HG03378 (cell line): ENCODE measurements at regions not wholly inside any gene's neighbourhood (a gene's known extent, or its start where the extent isn't known, plus 50 kb on each side); places are given as distances from the start of the nearest gene placed in this dataset.
A peak's percentile ranks its signal among the peaks of the same experiment; 100 is the strongest.
"Not testable (repeated sequence)": the region's sequence is repeated elsewhere in the genome, so short reads cannot be mapped to it uniquely, and the experiment has no call there.

ENCODE experiments used
- ATAC-seq: cut with Tn5 transposase; IDR thresholded peaks from one replicate; pipeline ENCODE4 v1.9.1; 2021; ENCODE audit warnings: mild to moderate bottlenecking, moderate library complexity; ENCODE audit not compliant: unreplicated experiment

DNA sequence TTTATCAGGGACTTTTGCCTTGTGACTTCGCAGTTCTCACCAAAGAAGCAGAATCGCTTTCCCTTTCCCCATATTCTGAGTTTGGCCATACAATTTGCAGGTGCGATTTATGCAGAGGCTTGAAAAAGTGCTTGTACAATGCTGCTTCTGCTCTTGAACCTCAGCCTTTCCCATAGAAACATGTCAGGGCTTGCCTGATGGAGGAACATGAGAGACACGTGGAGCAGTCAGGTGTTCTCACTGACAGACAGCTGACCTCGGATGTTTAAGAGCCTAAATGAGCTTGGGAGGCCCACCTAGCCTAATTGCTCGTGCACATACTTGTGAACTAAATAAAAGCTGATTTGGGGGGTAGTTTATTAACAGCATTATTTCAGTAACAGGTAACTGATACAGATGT lies 290.0 kb downstream of the S1PR1 start:
- no peak for ATAC-seq

DNA sequence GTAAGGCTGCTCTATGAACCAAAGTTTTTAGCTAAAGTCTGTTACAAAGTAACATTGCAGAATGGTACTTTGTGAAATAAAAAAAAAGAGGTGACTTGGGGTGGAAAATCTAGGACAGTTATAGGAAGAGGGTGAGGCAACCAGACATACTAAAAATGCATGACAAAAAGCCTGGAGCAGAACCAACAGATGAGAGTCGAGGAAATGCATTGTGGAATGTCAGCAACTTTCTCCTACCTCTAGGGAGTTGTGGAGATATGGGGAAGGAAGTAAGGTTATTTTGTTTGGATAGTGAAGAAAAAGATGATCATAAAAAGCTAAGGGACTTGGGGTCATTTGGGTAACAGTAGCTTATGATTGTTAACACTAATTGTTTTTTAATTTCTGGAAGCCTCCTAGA lies 295.6 kb downstream of the S1PR1 start:
- no peak for ATAC-seq

DNA sequence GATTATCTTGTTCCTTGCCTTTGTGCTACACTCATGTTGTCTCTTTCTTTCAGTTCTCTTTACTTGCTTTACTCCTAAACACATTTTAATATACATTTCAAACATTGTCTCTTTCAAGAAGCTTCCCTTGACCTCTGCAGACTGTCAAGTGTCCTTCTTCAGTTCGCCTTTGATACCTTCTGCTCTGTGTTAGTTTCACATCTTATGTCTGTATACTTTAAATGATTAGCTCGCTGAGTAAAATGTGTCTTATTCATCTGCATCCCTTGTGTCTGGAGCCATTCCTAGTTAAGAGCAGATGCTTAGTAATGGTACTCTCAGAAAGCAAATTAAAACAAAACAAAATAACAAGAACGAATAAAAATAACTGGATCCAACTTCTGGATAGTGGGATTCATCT lies 303.3 kb downstream of the S1PR1 start:
- ATAC-seq: no peak

DNA sequence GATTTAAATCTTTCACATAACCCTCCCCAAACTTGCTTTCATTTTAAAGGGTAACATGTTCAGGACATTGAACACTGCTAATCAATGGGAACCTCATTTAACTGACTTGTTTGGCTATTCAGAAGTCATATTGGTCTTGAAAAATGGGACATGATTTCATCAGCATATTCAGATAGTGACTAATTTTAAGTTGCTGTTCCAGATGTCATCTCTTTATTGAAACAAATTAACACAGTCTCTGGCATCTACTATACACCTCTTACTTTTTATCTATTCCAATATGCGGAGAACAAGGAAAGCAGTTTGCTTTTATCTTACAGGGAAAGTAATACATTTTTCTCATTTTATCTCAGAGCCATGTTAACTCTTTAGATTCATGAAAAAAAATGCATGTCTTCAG lies 310.1 kb downstream of the S1PR1 start:
- ATAC-seq: no peak

DNA sequence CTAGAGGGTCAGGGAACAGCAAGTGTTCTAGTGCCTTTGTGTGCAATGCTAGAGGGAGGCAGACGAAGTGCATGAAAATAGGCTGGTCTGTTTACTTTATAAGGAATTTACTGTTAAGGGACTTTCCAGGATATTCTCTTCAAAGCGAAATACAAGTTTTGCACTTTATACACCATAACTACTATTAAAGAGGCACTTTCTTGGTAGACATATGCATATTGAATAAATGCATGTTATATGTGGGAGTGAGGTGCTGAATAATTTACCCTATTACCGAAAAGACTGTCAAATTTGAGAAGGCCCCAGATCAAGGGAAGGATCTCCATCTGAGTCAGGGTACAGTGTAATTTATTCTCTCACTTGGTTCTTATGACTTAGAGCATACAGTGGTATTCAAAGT lies 310.5 kb downstream of the S1PR1 start:
- ATAC-seq: no peak

DNA sequence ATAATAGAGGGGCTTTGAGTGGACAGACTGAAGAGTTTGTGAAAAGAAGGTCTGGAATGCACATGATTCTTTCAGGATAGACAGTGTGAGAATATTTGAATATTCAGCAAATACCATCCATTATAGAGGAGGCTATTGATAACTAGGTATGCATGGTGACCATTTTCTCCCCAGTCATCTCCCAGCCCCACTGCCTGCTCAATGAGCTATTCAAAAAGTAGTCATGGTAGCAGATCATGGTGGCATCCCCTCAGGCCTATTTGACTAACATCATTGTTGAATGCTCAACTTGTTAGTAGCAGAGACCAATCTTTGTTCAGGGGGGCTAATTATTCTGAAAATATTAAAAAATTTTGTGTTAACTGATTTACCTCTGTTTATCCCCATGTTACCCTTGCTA lies 311.6 kb downstream of the S1PR1 start:
- ATAC-seq: no peak

DNA sequence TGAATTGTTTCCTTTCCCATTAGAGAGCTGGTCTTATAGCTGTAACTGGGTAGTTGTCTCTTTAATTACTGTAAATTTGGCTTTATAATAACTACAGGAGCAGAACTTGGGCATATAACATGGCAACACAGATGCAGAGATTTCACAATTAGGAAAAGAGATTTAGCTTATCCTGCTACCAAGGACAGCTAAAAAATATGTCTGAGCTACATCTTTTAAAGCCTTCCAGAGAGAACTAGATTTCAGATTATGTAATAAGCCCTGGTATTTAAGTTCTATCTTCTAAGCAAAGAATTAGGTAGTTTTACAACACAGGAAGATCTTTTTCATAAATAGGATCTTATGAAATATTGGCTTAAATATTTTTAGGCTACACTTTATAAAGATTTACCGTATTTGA lies 313.8 kb downstream of the S1PR1 start:
- ATAC-seq: no peak

DNA sequence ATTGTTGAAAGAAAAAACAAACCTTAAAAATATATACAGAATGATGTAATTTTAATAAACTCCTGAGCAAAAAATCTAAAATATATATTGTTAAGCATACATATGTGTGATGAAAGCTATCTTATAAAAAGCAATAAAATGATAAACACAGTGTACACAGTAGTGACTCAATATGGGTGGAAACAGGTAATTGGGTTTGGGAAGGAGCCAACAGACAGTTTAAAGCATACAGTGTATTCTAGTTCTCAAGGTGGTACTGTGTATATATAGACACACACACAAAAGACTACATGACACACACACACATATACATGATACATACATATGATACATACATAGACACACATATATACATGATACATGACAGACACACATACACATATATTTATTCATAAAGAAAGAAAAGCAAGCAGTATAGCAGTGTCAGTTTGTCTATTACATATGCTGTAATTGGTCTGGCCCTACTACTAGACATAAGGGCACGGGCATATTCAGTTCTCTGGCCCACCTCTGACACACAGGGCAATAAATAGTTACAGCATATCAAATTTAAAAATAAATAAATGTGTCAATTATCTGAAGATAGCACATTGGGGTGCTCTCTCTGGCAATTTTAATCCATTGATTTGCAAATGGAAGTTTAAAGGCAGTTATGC lies 330.2 kb downstream of the S1PR1 start:
- no peak for ATAC-seq

DNA sequence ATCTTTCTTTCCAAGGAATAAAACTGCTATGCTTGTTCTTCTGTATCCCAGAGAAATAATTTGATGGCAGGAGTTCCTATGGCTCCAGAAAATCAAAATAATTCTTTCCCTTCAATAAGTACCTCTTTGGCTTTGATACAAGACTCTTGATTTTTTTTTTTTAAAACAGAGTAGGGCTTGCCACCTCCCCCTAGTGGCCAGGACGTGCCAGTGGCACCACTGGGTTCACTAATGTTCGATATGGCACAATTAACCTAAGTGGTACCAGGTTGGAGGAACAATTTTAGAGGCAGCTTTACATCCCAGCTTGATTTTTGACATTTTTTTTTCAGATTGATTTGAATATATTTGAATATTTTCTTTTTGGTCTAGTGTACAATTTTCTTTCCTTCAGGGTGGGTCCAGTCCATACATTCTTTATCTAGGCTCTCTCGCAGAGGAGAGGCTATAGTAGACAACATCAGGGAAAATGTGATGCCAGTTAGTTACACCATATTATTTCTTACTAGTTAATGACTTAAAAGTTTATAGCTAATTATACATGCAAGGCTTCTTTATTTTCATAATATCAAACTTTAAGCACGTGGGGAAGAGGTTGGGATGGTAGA lies 330.9 kb downstream of the S1PR1 start:
- peak; percentile 90 for ATAC-seq

DNA sequence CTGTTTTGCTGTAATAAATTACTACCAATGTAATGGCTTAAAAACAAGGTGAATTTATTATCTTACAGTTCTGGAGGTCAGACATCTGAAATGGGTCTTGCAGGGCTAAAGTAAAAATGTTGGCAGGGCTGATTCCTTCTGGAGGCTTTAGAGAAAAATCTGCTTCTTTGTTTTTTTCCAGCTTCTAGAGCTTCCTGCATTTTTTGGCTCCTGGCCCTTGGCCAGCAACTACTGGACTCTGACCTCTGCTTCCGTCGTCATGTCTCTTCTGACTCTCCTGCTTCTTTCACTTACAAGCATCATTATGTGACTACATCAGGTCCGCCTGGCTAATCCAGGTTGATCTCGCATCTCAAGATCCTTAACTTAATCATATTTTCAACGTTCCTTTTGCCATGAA lies 350.9 kb downstream of the S1PR1 start:
- no peak for ATAC-seq

DNA sequence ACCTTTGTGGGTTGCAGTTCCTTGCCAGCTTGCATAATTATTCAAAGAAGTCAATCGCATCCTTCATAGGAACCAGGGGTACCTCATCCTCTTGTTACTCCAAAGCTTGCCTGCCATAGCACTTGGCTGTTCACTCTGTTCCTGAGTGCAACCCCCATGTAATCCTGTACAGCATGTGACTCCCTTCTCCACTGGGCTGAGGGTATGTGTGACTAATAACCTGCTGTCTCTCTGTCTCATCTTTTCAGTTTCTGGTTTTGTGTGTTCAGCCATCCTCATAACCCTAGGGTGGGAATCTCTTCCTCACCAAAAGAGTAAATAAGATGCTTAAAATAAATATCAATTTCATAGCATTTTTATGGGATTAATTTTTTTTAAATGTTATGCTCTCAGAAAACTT lies 351.9 kb downstream of the S1PR1 start:
- no peak for ATAC-seq

DNA sequence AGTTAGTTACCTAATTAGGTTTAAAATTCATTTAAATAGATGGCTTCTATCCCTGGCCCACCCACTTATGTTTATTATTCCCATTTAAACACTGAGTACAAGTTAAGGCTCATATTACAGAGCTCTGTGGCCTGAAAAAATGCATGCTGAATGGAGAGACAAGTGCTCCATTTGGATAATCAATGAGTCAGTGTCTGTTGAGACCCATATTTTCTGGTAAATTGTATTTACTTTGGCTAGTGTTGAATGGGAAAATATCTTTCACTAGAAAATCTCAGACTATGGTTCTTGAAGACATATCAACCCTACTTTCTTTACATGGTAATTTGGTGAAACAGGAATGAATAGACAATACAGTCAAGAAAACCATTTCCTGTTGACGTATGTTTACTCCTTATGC lies 356.0 kb downstream of the S1PR1 start:
- ATAC-seq: no peak

DNA sequence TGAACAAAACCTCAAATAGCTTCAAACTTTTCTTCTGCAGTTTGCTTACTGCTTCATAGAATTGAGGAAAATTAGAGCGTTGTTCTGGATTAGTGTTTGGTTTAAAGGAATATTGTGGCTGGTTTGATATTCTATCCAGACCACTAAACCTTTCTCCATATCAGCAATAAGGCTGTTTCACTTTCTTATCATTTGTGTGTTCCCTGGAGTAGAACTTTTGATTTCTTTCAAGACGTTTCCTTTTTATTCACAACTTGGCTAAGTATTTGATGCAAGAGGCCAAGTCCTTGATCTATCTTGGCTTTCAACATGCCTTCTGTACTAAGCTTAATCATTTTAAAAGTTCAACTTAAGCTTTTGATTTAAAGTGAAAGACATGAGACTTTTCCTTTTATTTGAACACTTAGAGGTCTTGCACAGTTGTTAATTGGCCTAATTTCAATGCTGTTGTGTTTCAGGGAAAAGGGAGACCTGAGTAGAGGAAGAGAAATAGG lies 359.1 kb downstream of the S1PR1 start:
- ATAC-seq: no peak

DNA sequence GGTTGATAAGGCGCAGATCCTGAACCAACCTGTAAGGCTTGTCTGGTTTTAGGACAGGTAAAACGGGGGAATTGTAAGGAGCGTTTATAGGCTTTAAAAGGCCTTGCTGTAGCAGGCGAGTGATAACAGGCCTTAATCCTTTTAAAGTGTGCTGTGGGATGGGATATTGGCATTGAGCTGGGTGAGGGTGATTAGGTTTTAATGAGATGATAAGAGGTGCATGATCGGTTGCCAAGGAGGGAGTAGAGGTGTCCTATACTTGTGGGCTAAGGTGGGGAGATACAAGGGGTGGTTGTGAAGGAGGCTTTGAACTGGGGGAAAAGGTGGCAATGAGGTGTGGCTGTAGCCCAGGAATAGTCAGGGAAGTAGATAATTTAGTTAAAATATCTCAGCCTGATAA lies 363.8 kb downstream of the S1PR1 start:
- ATAC-seq: not testable (repeated sequence)

DNA sequence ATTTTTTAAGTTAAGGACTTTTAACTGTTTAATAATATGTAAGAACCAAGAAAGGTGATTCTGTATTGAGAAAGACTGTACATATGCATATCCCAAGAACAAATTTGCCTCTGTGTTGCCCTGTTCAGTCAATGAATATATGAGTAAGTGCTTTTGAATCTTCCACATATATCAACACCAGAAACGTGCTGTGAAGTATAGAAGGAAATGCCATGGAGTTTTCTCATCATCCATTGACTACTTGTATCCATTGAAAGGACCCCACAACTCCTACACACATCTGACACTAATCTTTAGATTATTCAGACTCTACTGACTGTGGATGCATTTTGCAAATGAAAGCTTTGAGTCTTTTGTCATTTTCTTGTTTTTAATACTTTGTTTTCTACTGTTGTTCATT lies 366.9 kb downstream of the S1PR1 start:
- no peak for ATAC-seq

DNA sequence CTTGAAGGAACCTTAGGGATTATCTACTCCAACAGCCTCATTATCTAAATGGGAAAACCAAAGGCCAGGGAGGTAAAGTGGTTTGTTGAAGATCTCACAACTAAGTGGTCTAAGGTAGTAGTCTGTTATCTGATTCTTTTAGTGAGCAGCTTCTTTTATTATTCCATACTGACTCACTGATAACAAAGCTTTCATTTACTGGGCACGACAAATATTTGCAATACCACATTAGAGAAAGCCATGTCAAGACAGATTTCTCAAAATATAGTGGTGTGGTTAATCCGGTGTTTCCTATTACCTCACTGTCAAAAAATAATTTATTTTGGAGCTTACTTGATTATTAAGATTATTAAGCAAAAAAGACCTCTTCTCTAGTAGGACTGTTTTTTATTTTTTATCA lies 369.1 kb downstream of the S1PR1 start:
- no peak for ATAC-seq

DNA sequence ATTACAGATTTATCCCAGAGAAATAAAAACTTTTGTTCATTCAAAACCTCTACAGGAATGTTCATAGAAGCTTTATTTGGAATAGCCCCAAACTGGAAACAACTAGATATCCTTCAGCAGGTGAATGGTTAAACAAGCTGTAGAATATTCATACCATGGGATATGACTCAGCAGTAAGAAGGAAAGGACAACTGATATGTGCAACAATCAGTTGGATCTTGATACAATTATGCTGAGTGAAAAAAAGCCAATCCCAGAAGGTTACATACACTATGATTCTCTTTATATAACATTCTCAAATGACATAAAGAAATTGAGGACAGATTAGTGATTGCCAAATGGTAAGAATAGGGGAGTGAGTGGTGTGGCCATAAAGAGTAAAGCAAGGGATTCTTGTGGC lies 376.7 kb downstream of the S1PR1 start:
- no peak for ATAC-seq

DNA sequence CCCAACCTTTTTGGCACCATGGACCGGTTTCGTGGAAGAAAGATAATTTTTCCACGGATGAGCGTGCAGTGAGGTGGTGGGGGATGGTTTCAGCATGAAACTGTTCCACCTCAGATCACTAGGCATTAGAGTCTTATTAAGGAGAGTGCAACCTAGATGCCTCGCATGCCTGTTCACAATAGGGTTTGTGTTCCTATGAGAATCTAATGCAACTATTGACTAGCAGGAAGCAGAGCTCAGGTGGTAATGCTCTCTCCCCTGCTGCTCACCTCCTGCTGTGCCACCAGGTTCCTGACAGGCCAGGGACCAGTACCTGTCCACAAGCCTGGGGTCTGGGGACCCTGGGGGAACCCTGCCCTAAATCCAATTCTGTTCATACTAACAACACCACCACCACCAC lies 377.8 kb downstream of the OLFM3 start:
- no peak for ATAC-seq

DNA sequence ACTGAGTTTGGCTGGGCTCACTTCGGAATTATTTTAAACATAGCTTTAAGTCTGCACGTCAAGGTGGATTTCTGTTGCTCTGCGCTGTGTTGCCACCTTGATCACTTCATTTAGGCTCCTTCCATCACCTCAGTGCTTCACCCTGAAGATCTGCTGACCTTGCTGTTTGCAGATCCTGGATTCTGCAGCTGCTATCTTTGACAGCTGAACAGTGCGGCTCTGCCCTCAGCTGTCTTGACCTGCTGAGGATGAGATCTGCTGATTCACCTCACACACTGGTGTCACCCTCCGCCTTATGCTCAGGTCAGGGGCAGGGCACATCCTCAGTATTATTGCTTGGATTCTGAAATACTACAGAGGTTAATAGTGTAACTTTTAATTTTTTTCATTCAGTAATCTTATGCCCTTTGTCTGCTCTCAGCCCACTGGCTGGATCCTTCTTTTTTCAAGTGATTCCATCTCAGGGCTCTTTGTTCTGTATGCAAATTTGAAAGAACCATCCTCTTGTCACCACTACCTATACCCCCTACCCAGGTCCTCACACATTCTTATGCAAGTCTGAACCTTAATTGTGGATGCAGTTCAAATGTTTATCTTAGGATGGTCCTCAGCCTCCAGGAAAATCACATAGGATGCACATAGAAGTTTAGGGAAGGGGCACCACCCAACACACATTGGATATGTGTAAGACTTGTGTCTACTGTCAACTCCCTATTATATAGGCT lies 364.0 kb downstream of the OLFM3 start:
- ATAC-seq: no peak

DNA sequence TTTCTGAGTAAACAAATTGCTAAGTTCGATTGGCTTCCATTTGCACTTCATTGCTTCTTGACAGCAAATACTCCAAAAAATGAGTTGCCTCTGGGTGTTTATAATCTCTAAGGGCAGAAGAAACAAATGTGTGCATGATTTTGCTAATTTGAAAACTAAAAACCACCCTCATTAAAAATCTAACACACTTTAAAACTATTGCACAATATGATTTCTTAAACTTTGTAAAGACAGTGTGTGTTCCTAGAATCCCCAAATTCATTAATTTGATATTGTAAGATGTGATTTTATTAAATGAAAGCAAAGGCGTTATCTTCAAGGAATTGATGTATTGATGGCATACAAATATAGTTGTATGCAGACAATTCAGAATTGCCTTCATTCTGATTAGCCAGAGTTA lies 350.9 kb downstream of the OLFM3 start:
- no peak for ATAC-seq

DNA sequence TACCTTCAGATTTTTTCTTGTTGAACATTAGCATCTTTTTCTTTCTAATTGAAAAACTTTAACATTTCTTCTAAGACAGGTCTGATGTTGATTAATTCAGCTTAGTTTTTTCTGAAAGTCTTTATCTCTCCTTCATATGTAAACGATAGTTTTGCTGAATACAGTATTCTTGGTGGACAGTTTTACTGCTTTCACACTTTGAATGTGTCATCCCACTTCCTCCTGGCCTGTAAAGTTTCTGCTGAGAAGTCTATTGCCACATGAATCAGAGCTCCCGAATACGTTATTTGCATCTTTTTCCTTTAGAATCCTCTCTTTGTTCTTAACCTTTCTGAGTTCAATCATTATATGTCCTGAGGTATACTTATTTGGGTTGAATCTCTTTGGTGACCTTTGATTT lies 344.2 kb downstream of the OLFM3 start:
- ATAC-seq: no peak

DNA sequence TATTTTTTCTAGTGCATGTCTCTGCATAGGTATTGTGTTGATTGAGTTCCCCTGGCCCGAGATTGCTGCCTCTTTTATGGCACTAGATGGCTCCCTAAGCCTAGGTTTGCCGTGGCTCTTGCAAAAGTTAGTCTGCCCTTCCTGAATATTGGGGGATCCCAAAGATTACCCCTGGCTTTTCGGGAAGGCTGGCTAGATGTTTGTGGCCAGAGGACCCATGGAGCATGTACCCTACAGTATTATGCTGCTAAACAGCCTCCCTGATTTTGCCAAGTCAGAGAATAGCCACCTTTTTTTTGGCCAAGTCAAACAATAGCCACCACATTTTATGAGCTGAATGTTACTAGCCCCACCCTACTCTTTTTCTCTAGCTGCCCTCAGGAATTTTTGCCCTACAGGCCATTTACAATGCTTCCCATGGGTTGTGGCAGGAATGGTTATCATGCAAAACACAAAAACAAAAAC lies 343.2 kb downstream of the OLFM3 start:
- ATAC-seq: no peak
